ENCODE measurements at regions not wholly inside any gene's neighbourhood (a gene's known extent, or its start where the extent isn't known, plus 50 kb on each side); places are given as distances from the start of the nearest gene placed in this dataset.

- no peak for DNase-seq
Observed at GRCh38 chr2:219692521-219692920, 65.1 kb downstream of the SLC4A3 start.

DNA sequence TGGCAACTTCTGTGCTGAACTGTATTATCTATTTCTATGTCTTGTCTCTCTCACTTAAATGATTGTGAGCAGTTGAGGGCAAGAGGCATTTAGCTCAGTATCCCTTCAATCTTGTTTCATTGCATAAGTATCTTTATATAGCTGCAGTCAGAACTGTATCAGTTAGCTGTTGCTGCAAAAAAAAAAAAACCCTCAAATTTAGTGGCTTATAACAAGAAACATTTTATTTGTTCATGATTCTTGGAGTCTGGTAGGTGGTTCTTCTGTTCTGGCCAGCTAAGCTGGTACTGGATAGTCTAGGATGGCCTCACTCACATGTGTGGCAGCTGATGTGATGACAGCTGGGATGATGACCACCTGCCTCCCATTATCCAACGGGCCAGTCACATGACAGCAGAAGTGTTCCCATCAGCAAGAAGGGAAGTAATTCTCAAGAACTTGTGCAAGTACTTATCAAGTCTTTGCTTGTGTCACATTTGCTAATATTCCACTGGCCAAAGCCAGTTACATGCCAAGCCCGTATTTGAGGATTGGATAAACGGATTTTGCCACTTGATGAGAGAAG, 67.8 kb downstream of the SLC4A3 start:
- no peak for DNase-seq

DNA sequence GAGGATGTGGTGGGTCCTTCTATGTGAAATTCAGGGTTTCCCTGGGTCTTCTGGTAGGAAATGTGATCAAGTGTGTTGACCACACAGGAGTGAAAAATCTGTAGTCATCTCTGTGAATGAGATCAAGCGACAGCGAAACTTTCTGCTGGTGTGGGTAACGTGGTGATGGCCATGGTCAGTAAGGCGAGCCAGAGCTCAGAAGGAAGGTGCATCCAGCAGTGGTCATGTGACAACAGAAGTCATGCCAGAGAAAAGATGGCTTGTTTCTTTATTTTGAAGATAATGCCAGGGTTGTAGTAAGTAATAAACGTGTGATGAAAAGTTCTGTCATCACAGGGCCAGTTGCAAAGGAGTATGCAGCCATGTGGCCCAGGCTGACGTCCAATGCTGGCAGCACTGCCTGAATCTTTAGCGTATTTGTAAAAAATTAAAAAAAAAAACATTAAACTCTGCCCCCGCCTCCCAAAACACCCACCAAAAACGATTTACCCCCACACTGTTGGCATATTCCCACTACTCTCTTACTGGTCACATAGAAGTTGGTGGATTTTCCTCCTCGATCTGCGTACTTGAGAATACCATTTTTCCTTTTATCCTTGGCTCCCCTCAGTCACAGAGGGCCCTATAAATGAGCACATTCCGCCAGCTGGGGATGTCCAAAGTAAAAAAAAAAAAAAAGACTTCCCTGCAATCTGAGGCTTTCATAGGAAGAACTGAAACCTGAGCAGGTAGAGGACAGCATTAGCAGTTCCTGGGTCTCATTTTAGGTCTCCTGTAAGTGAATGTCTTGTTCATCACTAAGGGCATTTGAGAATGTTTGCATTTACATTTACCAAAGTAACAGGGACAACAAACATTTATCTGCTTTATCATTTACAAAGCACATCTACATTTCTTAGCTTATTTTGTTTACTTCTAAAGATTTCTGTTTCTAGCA, 70.6 kb downstream of the SLC4A3 start:
- no peak for DNase-seq

DNA sequence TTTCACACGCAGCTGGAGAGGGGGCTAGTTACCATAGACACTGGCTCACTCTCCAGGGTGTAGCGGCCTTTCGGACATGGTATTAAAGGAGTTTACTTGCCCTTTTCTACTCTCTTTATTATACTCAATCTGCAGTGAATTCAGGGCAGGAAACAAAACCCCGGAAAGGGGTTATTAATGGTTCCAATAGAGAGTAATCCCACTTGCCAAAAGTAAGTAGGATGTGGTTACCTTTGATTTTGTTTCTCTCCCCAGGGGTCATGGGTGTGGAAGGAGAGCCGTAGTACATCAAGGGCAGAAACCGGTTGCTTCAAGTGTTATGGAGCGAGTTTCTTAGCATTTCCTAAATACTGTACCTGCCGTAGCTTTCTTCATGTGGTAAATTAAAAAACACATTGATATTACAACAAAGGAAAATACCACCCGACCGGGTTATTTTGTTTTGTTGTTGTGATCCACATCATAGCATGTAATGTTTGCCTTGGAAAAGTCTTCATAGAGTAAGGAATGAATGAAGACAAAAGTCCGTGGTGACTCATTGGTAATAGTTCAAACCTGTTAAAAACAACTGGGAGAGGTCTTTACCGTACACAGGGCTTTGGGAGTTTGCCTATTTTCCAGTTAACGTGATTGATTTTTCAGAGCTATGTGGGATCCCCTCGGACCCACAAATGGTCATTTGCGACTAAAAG, 71.5 kb downstream of the SLC4A3 start:
- DNase-seq, result no peak

DNA sequence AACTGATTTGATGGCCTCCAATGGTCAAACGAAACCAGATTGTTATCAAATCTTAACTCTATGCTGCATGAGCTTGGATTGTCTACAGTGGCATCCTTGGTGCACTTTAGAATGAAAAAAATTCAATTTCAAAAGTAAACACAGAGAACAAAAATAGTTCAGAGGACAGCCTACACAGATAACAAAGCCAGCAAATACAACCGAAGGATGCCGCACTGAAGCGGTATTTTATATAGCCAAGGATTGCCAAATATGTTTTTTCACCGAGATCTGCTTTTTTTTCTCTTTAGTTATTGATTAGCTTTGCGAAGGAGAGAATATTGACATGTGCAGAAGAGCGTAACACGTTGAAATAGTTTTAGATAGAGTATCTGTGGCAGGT, 72.0 kb downstream of the SLC4A3 start:
- no peak for DNase-seq

GRCh38 chr2:219701847-219702634, 74.6 kb downstream of the SLC4A3 start:
- DNase-seq, result no peak

DNA sequence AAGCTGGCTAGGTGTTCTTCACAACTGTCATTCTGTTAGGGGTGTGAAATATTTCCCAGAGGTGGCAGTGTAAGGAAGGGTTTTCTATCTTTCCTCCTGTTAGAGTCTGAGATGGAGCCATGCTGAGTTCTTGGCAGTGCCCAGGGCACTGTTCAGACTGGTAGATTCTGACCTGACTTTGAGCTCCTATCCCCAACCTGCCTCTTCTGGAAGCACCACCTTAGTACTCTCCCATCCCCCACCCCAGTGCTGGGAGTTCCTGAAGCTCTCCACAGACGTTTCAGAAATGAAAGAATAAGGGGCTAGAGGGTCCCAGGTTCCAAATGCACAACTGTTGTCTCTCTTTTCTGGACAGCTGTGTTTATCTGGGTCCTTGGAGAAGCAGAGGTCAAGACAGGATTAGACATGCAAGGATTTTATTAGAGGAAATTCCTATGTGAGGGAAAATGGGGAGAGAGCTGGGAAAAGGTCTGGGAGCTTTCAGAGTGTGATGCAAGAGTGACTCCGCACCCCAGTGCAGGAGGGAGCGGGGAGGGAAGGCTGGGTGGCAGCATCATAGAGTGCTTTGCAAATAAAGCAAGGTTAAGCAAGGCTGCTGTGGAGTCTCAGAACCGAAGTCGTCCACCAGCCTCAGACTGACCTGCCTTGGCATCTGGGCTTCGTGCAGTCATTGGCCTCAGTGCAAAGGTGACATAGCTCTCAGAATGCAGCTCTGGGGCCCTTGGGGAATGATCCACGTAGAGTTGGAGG, 75.5 kb downstream of the SLC4A3 start:
- DNase-seq, result no peak

GRCh38 chr2:219704878-219705277, 77.4 kb downstream of the SLC4A3 start:
- no peak for DNase-seq

DNA sequence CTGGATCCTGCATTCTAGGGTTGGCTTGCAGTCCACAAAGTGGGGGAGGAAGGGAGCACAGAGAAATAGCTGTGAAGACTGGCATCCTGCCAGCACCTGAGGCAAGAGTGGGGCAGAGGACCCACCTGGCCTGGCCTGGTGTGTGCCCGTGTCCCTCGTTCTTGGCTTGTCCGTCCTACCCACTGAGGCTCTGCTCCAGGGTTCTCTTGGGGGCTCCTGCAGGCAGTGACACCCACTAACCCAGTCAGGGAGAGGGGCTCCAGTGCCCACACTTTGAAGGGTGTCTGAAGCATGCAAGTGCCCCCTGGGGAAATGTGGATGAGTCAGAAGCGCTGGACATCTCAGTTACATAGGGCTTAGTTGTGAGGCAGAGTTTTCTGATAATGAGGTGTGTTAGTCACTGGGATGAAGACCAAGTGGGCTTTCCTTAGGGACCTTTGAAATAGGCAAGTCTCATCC, 79.4 kb downstream of the SLC4A3 start:
- no peak for DNase-seq

DNA sequence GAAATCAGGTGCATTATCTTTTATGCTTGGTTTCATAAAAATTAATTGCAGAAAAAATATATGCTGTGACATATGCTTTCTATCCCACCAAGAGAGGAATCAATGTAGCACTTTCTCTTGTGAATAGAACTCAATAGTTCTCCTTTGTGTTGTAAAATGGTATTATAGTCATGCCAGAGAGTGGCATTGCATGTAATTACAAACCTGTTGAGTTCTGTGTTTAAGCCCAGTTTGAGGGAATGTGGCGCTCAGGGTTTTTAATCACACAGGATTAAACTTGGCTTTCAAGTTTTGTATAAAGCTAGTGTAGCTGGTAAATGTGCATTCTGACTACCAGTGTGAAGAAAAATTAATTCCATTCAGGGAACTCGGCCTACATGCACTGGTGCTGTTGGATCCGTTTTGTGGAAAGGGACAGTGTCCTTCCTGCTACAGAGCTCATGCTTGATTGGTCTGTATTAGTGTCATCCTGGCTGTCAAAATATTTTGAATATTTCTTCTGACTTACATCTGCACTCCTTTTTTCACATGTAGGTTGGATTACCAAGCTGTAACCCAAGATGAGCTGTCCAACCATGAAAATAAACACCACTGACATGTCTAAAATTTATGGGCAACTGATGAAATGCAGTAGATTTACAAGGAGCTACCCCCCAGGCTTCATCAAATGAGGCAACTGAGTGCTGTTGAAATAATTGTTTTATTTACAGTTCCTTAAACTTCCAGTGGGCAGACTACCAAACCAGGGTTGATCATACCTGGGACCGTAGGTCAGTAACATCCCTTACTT, 80.3 kb downstream of the SLC4A3 start:
- no peak for DNase-seq

GRCh38 chr2:219709331-219709761, 81.9 kb downstream of the SLC4A3 start:
- DNase-seq, result no peak

DNA sequence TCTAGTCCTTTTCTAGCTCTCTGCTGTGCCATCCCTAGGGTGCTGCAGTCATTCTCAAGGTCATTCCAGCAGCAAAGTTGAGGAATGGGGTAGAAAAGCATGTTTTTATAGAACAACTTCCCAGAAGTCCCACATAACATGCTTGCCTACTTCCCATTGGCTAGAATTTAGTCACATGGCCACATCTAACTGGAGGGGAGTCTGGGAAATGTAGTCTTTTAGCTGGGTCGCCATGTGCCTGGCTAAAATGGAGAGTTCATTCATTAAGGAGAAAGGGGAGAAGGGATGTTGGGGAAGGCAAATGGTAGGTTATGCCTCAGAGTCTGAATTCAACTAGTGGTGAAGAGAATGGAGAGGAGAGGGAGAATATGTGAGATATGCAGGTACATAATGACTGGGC, 85.7 kb downstream of the SLC4A3 start:
- no peak for DNase-seq

GRCh38 chr2:219714681-219715400, 87.4 kb downstream of the SLC4A3 start:
- DNase-seq, result no peak

DNA sequence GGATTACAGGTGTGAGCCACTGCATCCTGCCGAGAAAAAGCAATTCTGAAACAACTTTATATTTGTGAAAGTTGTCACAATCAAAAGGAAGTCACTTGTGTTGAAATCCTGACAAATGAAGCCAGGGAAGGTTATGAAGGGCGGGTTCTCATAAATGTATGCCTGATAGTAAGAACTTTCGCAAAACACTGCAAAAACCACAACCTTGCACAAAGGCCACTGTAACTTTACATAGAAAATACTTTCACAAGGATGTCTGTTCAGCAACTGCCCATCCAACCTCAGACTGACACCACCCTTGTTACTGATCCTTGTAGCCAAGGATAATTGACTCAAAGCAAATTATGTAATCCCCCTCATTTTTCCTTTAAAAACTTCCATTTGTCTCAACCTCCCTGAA, 90.6 kb downstream of the SLC4A3 start:
- no peak for DNase-seq

- DNase-seq, result no peak
Observed at GRCh38 chr2:219719521-219719920, 92.1 kb downstream of the SLC4A3 start.

DNA sequence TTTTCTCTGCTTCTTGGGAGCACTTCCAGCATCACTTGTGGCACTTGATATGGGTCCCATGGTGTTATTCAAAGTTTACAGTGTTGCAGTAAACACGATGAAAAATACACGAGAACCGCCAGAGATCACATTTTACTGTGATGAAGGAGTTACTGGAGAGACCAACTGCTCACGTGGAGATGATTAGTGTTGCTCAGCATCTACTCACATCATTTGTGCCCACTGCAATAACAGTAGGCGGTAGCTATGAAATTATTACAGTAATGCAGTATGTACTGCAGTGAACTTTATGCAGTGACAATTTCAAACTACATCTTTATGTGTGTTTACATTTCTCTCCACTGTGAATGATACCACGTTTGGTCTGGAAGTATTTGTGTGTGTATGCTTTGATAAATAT, 93.5 kb downstream of the SLC4A3 start:
- no peak for DNase-seq

DNA sequence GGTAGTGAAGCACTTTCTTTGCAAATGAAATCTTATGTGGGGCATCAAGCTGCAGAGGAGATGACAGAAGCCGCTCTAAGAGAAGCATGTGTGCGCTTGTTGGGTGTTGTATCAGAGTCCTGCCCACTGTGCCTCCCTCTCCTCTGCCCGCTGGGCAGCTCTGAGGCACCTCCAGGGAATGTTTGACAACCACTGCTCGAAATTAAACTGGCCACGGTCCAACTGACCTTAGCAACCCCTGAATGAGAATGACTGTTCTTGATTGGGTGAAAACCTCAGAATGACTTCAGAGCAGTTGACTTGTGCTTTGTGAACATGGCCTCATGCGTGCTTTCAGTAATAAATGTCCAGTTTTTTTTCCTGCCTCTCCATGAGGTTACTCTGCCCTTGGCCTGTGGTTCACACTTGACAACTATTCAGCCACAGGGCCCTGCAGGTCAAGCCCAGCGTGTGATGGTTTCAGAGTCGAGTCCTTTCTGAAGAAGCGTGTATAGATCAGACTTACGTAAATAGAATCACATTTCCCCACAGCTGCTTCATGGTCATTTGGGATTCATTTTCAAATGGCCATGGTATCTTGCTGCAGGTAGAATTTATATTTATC, 94.9 kb downstream of the SLC4A3 start:
- no peak for DNase-seq

DNA sequence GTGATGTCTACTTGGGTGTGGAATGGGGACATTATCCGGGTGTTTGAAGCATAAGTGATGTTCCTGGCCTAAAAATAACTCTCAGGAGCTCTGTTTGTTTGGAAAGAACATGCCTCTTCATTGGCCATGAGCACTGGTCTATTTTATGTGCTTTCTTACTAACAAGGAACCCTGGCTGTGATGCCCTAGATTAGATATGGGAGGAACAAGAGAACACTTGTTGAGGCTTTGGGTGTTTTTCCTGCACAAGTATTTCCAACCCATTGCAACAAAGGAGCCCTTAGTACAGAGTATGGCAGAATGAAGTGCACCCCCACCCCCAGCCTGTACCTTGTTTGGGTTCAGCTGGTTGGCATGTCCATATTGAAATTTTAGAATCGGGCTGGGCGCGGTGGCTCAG, 95.9 kb downstream of the SLC4A3 start:
- DNase-seq, result no peak

- DNase-seq, result no peak
Observed at GRCh38 chr2:219724628-219725027, 97.2 kb downstream of the SLC4A3 start.

GRCh38 chr2:219726916-219727315, 99.5 kb downstream of the SLC4A3 start:
- DNase-seq, result no peak

All from CD4-positive, alpha-beta T cell treated with Interleukin-4 for 4 hours (primary cell).